ENCODE measurements at regions not wholly inside any gene's neighbourhood (a gene's known extent, or its start where the extent isn't known, plus 50 kb on each side); places are given as distances from the start of the nearest gene placed in this dataset.

GRCh38 chr15:27672537-27672936, 426.6 kb downstream of the OCA2 start:
- no peak for DNase-seq (ENCODE audit: low spot score)
- no peak for ATAC-seq

GRCh38 chr15:27671819-27672437, 427.2 kb downstream of the OCA2 start:
- peak; percentile 45 for ATAC-seq

GRCh38 chr15:27670486-27671209, 428.5 kb downstream of the OCA2 start:
- DNase-seq (ENCODE audit: low spot score) (no peak), ATAC-seq (peak; percentile 12)

More at GRCh38 chr15:27671819-27672437, 427.2 kb downstream of the OCA2 start:
- DNase-seq (ENCODE audit: low spot score) = no peak

GRCh38 chr15:27669641-27670040, 429.5 kb downstream of the OCA2 start:
- DNase-seq (ENCODE audit: low spot score) = peak; percentile 60
- peak; percentile 80 for ATAC-seq

- no peak for ATAC-seq
- DNase-seq (ENCODE audit: low spot score) = no peak
These were observed 430.5 kb downstream of the OCA2 start for GRCh38 chr15:27668471-27669220.

- DNase-seq (ENCODE audit: low spot score) (no peak), ATAC-seq (peak; percentile 34)
These were observed 434.1 kb downstream of the OCA2 start for GRCh38 chr15:27665002-27665401.

- DNase-seq (ENCODE audit: low spot score) = no peak
- ATAC-seq = no peak
These were observed 436.2 kb downstream of the OCA2 start for GRCh38 chr15:27662892-27663291.

- DNase-seq (ENCODE audit: low spot score) = no peak
- ATAC-seq = no peak
These were observed 438.4 kb downstream of the OCA2 start for GRCh38 chr15:27660676-27661075.

- DNase-seq (ENCODE audit: low spot score) (no peak), ATAC-seq (no peak)
These were observed 442.7 kb downstream of the OCA2 start for GRCh38 chr15:27656296-27656987.

GRCh38 chr15:27655056-27655455, 444.1 kb downstream of the OCA2 start:
- DNase-seq (ENCODE audit: low spot score) (no peak), ATAC-seq (no peak)

GRCh38 chr15:27650244-27650643, 448.9 kb downstream of the OCA2 start:
- ATAC-seq (no peak), DNase-seq (ENCODE audit: low spot score) (no peak)

- no peak for ATAC-seq
These were observed 450.8 kb downstream of the OCA2 start for GRCh38 chr15:27648359-27648758.

GRCh38 chr15:27646531-27646930, 452.6 kb downstream of the OCA2 start:
- DNase-seq (ENCODE audit: low spot score) = no peak
- ATAC-seq = no peak

More at GRCh38 chr15:27648359-27648758, 450.8 kb downstream of the OCA2 start:
- no peak for DNase-seq (ENCODE audit: low spot score)

- DNase-seq (ENCODE audit: low spot score) (no peak), ATAC-seq (no peak)
These were observed 453.4 kb downstream of the OCA2 start for GRCh38 chr15:27645672-27646071.

- no peak for DNase-seq (ENCODE audit: low spot score)
- ATAC-seq = no peak
These were observed 456.1 kb downstream of the OCA2 start for GRCh38 chr15:27642981-27643380.

GRCh38 chr15:27639595-27639994, 459.5 kb downstream of the OCA2 start:
- ATAC-seq (no peak), DNase-seq (ENCODE audit: low spot score) (no peak)

- no peak for ATAC-seq
- DNase-seq (ENCODE audit: low spot score) = no peak
These were observed 460.2 kb downstream of the OCA2 start for GRCh38 chr15:27638958-27639357.

- no peak for DNase-seq (ENCODE audit: low spot score)
- no peak for ATAC-seq
These were observed 463.2 kb downstream of the OCA2 start for GRCh38 chr15:27635916-27636315.

- ATAC-seq = no peak
- no peak for DNase-seq (ENCODE audit: low spot score)
These were observed 470.6 kb downstream of the OCA2 start for GRCh38 chr15:27628486-27628885.

GRCh38 chr15:27627623-27628022, 471.5 kb downstream of the OCA2 start:
- DNase-seq (ENCODE audit: low spot score) (no peak), ATAC-seq (no peak)

GRCh38 chr15:27623560-27624305, 475.4 kb downstream of the OCA2 start:
- DNase-seq (ENCODE audit: low spot score) (no peak), ATAC-seq (no peak)

Data from left lobe of liver (tissue), 2 donors.